Epithelial cell of esophagus (primary cell): ENCODE measurements at regions not wholly inside any gene's neighbourhood (a gene's known extent, or its start where the extent isn't known, plus 50 kb on each side); places are given as distances from the start of the nearest gene placed in this dataset.

Experiments used
- DNase-seq: peaks from one replicate; pipeline ENCODE4 v3.0.0; 2010; ENCODE audit warnings: low read depth
- H3K4me3 ChIP-seq: 2 replicates; pipeline ENCODE4 v1.5.1; 2011; ENCODE audit warnings: mild to moderate bottlenecking, low read length, control low read depth
- CTCF ChIP-seq: IDR thresholded peaks from 2 replicates; pipeline ENCODE4 v1.5.1; 2011; ENCODE audit warnings: low read depth, mild to moderate bottlenecking, low read length, control low read depth, inconsistent platforms; ENCODE audit not compliant: insufficient read depth; ENCODE audit errors: missing control alignments

- TF ChIP-seq CTCF, result no peak
- no peak overlapping the region for H3K4me3 ChIP-seq
- no peak for DNase-seq
These were observed 77.1 kb upstream of the PRMT6 start for GRCh38 chr1:106979371-106979770.

- no peak overlapping the region for H3K4me3 ChIP-seq
- TF ChIP-seq CTCF, result no peak
- DNase-seq, result no peak
These were observed 76.4 kb upstream of the PRMT6 start for GRCh38 chr1:106980121-106980520.

DNA sequence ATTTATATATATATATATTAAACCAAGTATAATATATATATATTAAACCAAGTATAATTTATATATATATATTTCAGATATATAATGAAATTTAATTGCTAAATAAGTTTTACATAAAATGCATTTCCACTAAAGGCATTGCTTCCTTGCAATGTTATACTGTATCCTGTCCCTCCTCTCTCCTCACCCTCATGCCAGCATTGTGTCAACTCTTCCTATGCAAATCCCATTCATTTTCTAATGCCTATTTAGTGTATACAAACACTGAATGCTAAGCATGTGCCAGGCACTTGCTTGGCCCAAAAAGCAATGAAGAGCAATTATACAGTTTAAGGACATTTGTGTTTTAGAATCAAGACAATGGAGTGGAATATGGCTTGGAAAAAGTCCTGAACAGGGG is 71.7 kb upstream of the PRMT6 start:
- no peak for DNase-seq
- no peak overlapping the region for H3K4me3 ChIP-seq
- TF ChIP-seq CTCF, result no peak

DNA sequence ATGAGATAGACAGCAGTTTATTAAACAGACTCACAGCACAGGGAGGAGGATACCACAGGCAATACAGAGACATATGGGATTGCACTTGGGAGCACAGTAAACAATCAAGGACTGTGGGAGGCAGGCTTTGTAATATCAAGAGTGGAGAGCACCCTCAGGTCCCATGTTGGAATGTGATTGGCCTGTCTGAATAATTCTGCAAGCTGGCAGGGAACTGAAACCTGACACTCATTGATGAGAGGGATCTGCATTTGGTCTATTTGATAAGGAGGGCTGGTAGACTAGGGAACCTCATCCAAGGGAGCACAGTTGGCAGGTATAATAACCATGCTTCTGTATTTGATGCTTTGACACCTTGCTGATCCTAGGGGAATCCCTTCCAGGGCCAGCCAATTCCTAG is 69.9 kb upstream of the PRMT6 start:
- TF ChIP-seq CTCF, result no peak
- DNase-seq, result no peak
- no peak overlapping the region for H3K4me3 ChIP-seq

DNA sequence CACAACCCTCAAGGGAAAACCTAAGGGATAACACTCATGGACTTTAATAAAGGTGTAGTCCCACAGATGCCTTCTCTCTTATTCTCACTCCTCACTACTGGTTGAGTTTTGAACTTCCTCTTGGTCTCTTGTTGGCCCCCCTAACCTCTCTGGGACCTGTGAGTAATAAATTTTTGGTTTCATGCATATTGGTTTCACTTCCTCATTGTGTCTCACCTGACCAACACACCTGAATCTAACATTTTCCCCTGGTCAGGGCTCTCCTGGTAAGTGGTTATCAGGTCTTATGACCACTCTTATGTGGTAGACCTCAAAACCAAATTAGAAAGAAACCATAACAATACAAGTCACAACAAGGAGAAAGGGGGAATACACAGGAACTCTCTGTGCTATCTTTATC is 60.5 kb upstream of the PRMT6 start:
- H3K4me3 ChIP-seq, result no peak overlapping the region
- TF ChIP-seq CTCF, result no peak
- no peak for DNase-seq

DNA sequence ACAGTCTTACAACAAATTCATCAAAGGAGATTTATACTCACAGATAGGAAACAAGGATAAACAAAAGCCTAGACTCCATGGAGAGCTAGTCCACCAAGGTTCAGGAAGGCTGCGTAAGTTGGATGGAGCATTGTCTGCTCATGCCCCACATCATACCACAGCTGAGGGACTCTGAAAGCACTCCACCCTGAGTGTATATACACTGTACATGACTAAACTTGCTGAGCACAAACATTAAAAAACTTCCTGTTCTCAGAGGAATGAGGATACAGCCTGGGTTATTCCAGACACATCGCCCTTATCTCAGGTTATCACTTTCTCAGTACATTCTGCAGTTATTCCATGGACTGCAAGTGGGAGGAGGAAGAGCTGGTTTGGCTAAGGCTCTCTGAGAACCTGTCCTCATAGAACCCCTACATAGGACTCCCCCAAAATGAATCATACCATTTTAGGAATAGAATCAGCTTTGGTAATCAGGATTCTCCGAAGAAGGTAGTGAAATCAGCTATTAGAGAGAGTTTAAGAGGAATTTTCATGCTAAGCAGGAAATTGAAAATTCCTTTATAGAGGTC is 58.0 kb upstream of the PRMT6 start:
- peak; percentile 93 for DNase-seq
- peak overlapping the region; percentile 27 for H3K4me3 ChIP-seq

DNA sequence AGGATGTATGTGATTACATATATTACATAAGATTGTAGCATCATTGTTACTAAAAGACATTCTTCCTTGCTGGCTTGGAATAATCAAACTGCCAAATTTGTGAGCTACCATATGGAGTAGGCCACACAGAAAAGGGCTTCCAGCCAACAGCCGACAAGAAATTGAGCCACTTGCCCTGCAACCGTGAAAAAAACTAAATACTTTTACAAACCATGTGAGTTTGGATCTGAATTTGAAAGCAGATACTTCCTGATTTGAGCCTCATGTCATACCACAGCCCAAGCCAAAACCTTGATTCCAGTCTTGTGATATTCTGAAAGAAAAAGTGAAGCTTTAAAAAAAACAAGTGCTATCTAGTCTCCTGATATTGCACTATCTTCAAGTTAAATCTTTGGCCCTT is 55.6 kb upstream of the PRMT6 start:
- H3K4me3 ChIP-seq, result no peak overlapping the region
- no peak for TF ChIP-seq CTCF
- no peak for DNase-seq

More for the DNA sequence above, 58.0 kb upstream of the PRMT6 start:
- no peak for TF ChIP-seq CTCF
